ENCODE measurements at regions not wholly inside any gene's neighbourhood (a gene's known extent, or its start where the extent isn't known, plus 50 kb on each side); places are given as distances from the start of the nearest gene placed in this dataset.
A peak's percentile ranks its signal among the peaks of the same experiment; 100 is the strongest.

DNA sequence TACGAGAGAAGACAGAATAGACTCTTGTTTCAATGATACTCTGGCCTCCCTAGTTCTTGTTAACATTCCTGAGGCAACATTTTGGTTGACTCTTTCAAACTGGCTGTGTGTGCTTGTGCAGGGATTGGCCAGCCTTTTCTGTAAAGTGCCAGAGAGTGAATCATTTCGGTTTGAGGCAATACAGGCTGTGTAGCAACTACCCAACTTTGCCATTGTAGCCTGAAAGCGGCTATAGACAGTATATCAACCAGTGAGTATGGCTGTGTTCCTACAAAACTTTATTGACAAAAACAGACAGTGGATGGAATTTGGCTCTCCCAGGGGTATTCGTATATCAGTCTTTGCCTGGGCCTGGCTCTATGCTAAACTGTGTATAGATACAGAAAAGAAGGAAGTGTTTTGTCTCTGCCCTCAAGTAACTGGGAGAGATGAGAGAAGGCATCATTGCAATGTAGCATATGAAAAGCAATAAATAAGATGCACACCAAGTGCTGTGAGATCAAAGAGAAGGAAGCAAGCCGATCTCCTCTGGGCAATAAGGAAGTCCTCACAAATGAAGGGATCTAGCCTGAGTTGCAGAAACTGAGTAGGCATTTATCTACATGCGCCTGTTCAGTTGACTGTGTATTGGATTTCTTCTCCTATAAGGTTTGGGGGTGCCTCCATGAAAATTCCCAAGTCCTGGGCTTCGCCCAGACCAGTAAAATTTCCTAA lies 568.0 kb upstream of the KLF4 start:
- POLR2A ChIA-PET, result no interaction called here
- Histone ChIP-seq H3K4me3 (replicated peaks in 1 of 2; ENCODE audit: low read depth in 1 of 2, low read length in 2 of 2) (peak overlapping the region in 1 of 2 experiments; percentile 31; a peak in 2 of 4 replicates), H3K79me2 (ENCODE audit: insufficient read depth, low read length) (no peaks in the 10 kb centered on the region), H3K27ac (ENCODE audit: low read depth, low read length) (peak overlapping the region; percentile 11; the same call in 1 of the 2 replicates), H3K9me2 (ENCODE audit: insufficient read depth) (no peaks in the 10 kb centered on the region), H3K9me3 (ENCODE audit: control insufficient read depth in 1 of 2, insufficient read depth in 1 of 2, low read depth in 1 of 2, low read length in 2 of 2) (no peaks in the 10 kb centered on the region), H3K4me2 (ENCODE audit: low read length) (peak overlapping the region; percentile 57), H3K36me3 (ENCODE audit: control insufficient read depth in 1 of 2, insufficient read depth in 2 of 2, low read length in 2 of 2) (no peaks in the 10 kb centered on the region), H4K20me1 (ENCODE audit: insufficient read depth) (no peaks in the 10 kb centered on the region), H3K9ac (ENCODE audit: low read length) (peak overlapping the region; percentile 31), H2AFZ (ENCODE audit: low read depth, low read length, poor library complexity, severe bottlenecking) (peak overlapping the region; percentile 92), H3K4me1 (ENCODE audit: control insufficient read depth in 1 of 2, insufficient read depth in 2 of 2, low read length in 2 of 2) (peaks cover 39 to 81% of the 10 kb centered on the region in 2 experiments), H3K27me3 (ENCODE audit: insufficient read depth, low read length) (no peaks in the 10 kb centered on the region)
- RAD21 ChIA-PET (ENCODE audit: low non-redundant PET in 1 of 2, low total read pairs in 2 of 2, uncharacterized antibody in 2 of 2, unreplicated experiment in 2 of 2), result no interaction called here
- CTCF ChIA-PET, result no interaction called here
- DNase-seq (ENCODE audit: low read depth, low spot score), result no peak
- peak; percentile 74 for ATAC-seq
- intact Hi-C loops (cut with micrococcal nuclease), result loop anchor here (2.0 to 5.0 kb wide), 4 partner anchors 57 to 575 kb away; no protein-coding TSS in a partner anchor
- TSS peak; percentile 46 for BruUV-seq (replicated peaks)
- TF ChIP-seq POLR2A (IDR thresholded peaks at IDR 0.05; ENCODE audit: borderline replicate concordance, extremely low read depth, insufficient read depth, insufficient read length), result no peak
- TF ChIP-seq FOSL1 (IDR thresholded peaks at IDR 0.05; ENCODE audit: low read depth), result peak; percentile 54
- TF ChIP-seq, protein P1, sequence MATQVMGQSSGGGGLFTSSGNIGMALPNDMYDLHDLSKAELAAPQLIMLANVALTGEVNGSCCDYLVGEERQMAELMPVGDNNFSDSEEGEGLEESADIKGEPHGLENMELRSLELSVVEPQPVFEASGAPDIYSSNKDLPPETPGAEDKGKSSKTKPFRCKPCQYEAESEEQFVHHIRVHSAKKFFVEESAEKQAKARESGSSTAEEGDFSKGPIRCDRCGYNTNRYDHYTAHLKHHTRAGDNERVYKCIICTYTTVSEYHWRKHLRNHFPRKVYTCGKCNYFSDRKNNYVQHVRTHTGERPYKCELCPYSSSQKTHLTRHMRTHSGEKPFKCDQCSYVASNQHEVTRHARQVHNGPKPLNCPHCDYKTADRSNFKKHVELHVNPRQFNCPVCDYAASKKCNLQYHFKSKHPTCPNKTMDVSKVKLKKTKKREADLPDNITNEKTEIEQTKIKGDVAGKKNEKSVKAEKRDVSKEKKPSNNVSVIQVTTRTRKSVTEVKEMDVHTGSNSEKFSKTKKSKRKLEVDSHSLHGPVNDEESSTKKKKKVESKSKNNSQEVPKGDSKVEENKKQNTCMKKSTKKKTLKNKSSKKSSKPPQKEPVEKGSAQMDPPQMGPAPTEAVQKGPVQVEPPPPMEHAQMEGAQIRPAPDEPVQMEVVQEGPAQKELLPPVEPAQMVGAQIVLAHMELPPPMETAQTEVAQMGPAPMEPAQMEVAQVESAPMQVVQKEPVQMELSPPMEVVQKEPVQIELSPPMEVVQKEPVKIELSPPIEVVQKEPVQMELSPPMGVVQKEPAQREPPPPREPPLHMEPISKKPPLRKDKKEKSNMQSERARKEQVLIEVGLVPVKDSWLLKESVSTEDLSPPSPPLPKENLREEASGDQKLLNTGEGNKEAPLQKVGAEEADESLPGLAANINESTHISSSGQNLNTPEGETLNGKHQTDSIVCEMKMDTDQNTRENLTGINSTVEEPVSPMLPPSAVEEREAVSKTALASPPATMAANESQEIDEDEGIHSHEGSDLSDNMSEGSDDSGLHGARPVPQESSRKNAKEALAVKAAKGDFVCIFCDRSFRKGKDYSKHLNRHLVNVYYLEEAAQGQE (IDR thresholded peaks at IDR 0.05; ENCODE audit: low read depth), result no peak
- peak; percentile 61; the same call in 1 of the 2 replicates for TF ChIP-seq POLR2AphosphoS5 (IDR thresholded peaks at IDR 0.05; ENCODE audit: low read depth, low read length)
- peak; percentile 78 for TF ChIP-seq CEBPB (IDR thresholded peaks at IDR 0.05; ENCODE audit: low read depth)
- TF ChIP-seq, protein P2, sequence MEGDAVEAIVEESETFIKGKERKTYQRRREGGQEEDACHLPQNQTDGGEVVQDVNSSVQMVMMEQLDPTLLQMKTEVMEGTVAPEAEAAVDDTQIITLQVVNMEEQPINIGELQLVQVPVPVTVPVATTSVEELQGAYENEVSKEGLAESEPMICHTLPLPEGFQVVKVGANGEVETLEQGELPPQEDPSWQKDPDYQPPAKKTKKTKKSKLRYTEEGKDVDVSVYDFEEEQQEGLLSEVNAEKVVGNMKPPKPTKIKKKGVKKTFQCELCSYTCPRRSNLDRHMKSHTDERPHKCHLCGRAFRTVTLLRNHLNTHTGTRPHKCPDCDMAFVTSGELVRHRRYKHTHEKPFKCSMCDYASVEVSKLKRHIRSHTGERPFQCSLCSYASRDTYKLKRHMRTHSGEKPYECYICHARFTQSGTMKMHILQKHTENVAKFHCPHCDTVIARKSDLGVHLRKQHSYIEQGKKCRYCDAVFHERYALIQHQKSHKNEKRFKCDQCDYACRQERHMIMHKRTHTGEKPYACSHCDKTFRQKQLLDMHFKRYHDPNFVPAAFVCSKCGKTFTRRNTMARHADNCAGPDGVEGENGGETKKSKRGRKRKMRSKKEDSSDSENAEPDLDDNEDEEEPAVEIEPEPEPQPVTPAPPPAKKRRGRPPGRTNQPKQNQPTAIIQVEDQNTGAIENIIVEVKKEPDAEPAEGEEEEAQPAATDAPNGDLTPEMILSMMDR (IDR thresholded peaks at IDR 0.05 in 2 of 3, conservative IDR thresholded peaks at IDR 0.05 in 1 of 3; ENCODE audit: borderline replicate concordance in 1 of 3, insufficient read depth in 1 of 3, low read depth in 2 of 3, low read length in 2 of 3), result no peak
- TF ChIP-seq ELF1 (IDR thresholded peaks at IDR 0.05; ENCODE audit: borderline replicate concordance, low read depth), result no peak; the same call in 1 of the 2 replicates
- no peak; the same call in 1 of the 2 replicates for TF ChIP-seq SP1 (IDR thresholded peaks at IDR 0.05; ENCODE audit: low read depth)
- no peak for TF ChIP-seq EZH2phosphoT487 (IDR thresholded peaks at IDR 0.05; ENCODE audit: borderline replicate concordance)
- peak; percentile 65 for TF ChIP-seq CBX3 (IDR thresholded peaks at IDR 0.05; ENCODE audit: low read depth)
- TF ChIP-seq, protein P3, sequence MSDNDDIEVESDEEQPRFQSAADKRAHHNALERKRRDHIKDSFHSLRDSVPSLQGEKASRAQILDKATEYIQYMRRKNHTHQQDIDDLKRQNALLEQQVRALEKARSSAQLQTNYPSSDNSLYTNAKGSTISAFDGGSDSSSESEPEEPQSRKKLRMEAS (IDR thresholded peaks at IDR 0.05), result no peak
- TF ChIP-seq, protein P4, sequence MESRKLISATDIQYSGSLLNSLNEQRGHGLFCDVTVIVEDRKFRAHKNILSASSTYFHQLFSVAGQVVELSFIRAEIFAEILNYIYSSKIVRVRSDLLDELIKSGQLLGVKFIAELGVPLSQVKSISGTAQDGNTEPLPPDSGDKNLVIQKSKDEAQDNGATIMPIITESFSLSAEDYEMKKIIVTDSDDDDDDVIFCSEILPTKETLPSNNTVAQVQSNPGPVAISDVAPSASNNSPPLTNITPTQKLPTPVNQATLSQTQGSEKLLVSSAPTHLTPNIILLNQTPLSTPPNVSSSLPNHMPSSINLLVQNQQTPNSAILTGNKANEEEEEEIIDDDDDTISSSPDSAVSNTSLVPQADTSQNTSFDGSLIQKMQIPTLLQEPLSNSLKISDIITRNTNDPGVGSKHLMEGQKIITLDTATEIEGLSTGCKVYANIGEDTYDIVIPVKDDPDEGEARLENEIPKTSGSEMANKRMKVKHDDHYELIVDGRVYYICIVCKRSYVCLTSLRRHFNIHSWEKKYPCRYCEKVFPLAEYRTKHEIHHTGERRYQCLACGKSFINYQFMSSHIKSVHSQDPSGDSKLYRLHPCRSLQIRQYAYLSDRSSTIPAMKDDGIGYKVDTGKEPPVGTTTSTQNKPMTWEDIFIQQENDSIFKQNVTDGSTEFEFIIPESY (IDR thresholded peaks at IDR 0.05; ENCODE audit: extremely low read depth, insufficient replicate concordance, low read length), result no peak
- no peak for TF ChIP-seq ZNF274 (IDR thresholded peaks at IDR 0.05; ENCODE audit: low read depth, low read length)
- TF ChIP-seq RAD21 (IDR thresholded peaks at IDR 0.05; ENCODE audit: low read depth), result 0 out of 2 replicates have a peak, but pooled peaks have one; percentile 11
- 0 out of 2 replicates have a peak, but pooled peaks have one; percentile 12 for TF ChIP-seq SRF (IDR thresholded peaks at IDR 0.05; ENCODE audit: low read depth)
- peak; percentile 14 for TF ChIP-seq YY1 (IDR thresholded peaks at IDR 0.05; ENCODE audit: extremely low read depth, insufficient replicate concordance, low read depth, low read length)
- TF ChIP-seq JUND (IDR thresholded peaks at IDR 0.05), result peak; percentile 61
- TF ChIP-seq TCF7L2 (IDR thresholded peaks at IDR 0.05; ENCODE audit: borderline replicate concordance, extremely low read depth, insufficient read depth, insufficient read length), result no peak
- no peak for TF ChIP-seq EZH2 (IDR thresholded peaks at IDR 0.05)

All from HCT116 (cell line).